Islet of Langerhans (tissue), 1 donor: ENCODE measurements at regions not wholly inside any gene's neighbourhood (a gene's known extent, or its start where the extent isn't known, plus 50 kb on each side); places are given as distances from the start of the nearest gene placed in this dataset.

Experiments used
- FAIRE-seq: peaks from one replicate; lab custom pipeline; 2011; peaks lifted over from hg19 to GRCh38; lab: Jason Lieb, UNC

DNA sequence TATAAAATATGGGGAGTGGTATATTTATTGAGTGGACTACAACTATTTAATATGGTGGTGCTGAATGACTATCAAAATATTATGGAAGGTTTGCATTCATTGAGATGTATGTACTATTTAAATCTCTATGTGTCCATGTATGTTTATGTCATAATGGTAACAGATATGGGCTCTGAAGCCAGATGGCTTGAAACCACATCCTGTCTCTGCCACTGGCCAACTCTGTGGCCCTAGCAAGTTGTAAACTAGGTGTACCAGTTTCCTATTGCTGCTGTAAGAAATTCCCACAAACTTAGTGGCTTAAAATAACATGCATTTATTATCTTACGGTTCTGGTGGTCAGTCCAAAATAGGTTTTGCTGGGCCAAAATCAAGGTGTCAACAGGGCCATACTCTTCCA is 198.1 kb upstream of the NFE2L3 start:
- no peak for FAIRE-seq

- FAIRE-seq: no peak
Observed at GRCh38 chr7:25954395-25954794, 197.6 kb upstream of the NFE2L3 start.

- no peak for FAIRE-seq
Observed at GRCh38 chr7:25959168-25959734, 192.7 kb upstream of the NFE2L3 start.

- no peak for FAIRE-seq
Observed at GRCh38 chr7:25963733-25964132, 188.3 kb upstream of the NFE2L3 start.

DNA sequence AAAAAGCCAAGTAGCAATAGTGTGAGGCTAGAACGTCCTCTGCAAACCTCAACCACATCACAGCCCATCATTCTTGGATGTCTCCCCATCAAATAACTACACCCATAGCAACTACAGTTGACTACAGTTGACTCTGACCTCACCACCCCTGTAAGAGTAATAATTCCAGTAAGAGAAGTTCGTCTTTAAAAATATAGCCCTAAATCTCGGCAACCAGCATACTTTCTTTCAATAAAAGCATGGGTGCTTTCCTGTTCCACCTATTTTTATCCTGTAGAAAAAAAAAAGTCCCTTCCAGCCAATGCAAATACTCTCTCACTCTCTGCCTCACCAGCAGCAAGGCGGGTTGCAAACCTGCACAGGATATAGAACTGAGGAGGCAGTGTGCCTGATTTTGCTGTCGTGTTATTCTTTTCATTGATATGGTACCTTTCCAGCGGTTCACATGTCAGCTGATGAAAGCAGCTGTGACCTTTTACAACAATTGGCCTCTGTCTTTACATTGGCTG is 187.5 kb upstream of the NFE2L3 start:
- FAIRE-seq: no peak

GRCh38 chr7:25965405-25966123 is 186.4 kb upstream of the NFE2L3 start:
- FAIRE-seq: no peak

DNA sequence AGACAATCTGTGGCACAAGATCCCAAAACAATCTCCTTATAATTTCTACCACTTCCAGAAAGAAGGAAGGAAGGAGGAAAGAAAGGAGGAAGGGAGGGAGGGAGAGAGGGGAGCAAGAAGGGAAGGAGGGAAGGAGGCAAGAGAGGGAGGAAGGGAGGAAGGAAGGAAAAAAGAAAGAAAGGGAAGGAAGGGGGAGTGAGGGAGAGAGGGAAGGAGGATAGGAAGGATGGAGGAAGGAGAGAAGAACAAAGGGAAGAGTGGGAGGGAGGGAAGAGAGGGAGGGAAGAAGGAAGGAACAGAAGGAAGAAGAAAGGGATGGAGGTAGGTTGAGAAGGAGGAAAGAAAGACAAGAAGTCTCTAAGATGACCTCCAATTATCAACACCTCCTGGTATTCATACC is 185.5 kb upstream of the NFE2L3 start:
- FAIRE-seq: no peak

GRCh38 chr7:25967278-25968204 is 184.5 kb upstream of the NFE2L3 start:
- no peak for FAIRE-seq

- FAIRE-seq: no peak
Observed at GRCh38 chr7:25968205-25968993, 183.6 kb upstream of the NFE2L3 start.

- FAIRE-seq: no peak
Observed at GRCh38 chr7:25970356-25970755, 181.6 kb upstream of the NFE2L3 start.

GRCh38 chr7:25970911-25971310 is 181.1 kb upstream of the NFE2L3 start:
- no peak for FAIRE-seq

GRCh38 chr7:25976630-25977029 is 175.4 kb upstream of the NFE2L3 start:
- no peak for FAIRE-seq

- no peak for FAIRE-seq
Observed at GRCh38 chr7:25978466-25978865, 173.5 kb upstream of the NFE2L3 start.

DNA sequence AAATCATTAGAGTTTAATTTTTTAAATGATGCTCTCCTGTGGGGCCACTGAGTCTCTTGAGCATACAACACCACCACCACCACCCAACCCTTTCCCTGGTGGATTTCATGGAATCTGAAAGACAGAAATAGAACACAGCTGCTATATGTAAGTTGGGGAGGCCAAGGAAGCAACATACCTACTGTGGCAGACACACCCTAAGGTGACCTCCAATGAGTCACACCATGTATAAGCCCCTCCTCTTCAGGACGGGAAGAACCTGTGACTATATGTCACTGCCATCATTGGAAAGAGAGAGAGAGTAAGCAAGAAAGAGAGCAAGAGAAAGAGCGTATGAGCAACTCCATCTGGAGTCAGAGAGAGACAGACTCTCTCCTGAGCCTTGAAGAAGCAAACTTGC is 172.4 kb upstream of the NFE2L3 start:
- FAIRE-seq: no peak

DNA sequence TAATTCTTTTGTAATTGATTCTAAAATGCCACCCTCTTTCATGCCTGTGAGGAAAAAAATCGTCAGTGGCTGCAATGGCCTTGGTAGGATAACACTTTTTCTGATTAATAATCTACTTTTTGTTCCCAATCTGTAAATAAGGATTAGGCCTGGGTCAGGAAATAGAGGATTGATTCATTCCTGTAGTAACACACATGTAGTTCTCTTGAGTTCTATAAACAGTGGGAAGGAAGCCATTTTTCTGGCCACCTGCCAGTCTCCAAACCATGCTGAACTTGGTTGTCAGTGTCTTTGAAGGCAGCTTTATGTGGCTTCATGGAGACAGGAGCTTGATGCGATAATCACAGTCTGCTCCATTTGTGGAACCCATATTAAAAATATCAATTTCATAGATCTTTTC is 169.3 kb upstream of the NFE2L3 start:
- FAIRE-seq: no peak

GRCh38 chr7:25985196-25985595 is 166.8 kb upstream of the NFE2L3 start:
- no peak for FAIRE-seq

GRCh38 chr7:25988640-25989039 is 163.4 kb upstream of the NFE2L3 start:
- no peak for FAIRE-seq

- no peak for FAIRE-seq
Observed at GRCh38 chr7:25989140-25989705, 162.8 kb upstream of the NFE2L3 start.

- FAIRE-seq: no peak
Observed at GRCh38 chr7:25994433-25994994, 157.5 kb upstream of the NFE2L3 start.

- FAIRE-seq: no peak
Observed at GRCh38 chr7:25995216-25995615, 156.8 kb upstream of the NFE2L3 start.

- no peak for FAIRE-seq
Observed at GRCh38 chr7:25996006-25996408, 156.0 kb upstream of the NFE2L3 start.

DNA sequence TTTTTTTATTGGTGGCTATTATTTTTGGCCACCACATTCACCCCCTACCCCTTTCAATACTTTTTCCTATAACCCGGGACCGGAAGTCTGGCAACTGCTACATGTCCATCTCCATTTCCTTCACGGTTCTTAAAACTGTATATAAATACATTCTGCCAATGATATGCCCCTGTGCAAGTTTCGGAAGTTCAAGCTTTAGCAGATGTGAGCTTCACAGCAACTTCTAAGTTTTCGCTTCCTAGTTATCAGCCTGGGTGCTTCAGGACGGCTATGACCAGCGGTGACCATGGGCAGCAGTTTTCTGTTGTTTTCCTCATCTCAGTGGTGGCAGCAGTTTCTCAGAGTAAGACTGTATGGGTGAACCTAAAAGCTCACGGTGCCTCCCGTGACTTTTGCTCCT is 153.5 kb upstream of the NFE2L3 start:
- FAIRE-seq: no peak
